ENCODE measurements at regions not wholly inside any gene's neighbourhood (a gene's known extent, or its start where the extent isn't known, plus 50 kb on each side); places are given as distances from the start of the nearest gene placed in this dataset.

DNA sequence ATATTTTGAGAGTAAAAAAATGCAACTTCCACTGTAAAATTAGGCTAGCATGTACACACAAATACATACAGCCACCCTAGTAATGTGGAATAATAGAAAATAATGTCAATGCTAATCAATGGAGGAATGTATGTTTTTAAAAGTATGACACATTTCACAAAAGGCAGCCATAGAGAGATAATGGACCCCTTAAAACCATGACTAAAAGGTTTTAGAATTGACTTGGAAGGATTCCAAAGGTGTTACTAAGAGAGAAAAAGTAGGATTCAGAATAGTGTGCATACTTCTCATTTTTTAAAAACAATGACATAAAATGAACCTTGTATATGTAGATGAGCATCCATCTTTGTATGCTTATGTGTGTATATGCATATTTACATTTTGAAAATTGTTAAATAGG, 597.9 kb upstream of the PCDH9 start:
- TF ChIP-seq, protein P1, sequence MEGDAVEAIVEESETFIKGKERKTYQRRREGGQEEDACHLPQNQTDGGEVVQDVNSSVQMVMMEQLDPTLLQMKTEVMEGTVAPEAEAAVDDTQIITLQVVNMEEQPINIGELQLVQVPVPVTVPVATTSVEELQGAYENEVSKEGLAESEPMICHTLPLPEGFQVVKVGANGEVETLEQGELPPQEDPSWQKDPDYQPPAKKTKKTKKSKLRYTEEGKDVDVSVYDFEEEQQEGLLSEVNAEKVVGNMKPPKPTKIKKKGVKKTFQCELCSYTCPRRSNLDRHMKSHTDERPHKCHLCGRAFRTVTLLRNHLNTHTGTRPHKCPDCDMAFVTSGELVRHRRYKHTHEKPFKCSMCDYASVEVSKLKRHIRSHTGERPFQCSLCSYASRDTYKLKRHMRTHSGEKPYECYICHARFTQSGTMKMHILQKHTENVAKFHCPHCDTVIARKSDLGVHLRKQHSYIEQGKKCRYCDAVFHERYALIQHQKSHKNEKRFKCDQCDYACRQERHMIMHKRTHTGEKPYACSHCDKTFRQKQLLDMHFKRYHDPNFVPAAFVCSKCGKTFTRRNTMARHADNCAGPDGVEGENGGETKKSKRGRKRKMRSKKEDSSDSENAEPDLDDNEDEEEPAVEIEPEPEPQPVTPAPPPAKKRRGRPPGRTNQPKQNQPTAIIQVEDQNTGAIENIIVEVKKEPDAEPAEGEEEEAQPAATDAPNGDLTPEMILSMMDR (IDR thresholded peaks at IDR 0.05): no peak
- no peak for TF ChIP-seq EZH2phosphoT487 (IDR thresholded peaks at IDR 0.05)

All from neural progenitor cell (in vitro differentiated cells).